Heart left ventricle (tissue), 13 donors: ENCODE measurements at regions not wholly inside any gene's neighbourhood (a gene's known extent, or its start where the extent isn't known, plus 50 kb on each side); places are given as distances from the start of the nearest gene placed in this dataset.

Source experiments
- CTCF ChIP-seq, 12 donors: fragments of 200-600 bp; sonication (generic) in 4 of 12; IDR thresholded peaks; one replicate each; pipeline versions ENCODE4 v1.5.0 to v1.8.0; 2018 to 2022; ENCODE audit warnings: antibody characterized with exemption in 12 of 12, mild to moderate bottlenecking in 5 of 12
- POLR2A ChIP-seq, 2 donors: fragments of 450-650 bp; IDR thresholded peaks; one replicate each; pipeline ENCODE4 v1.6.1; 2017; ENCODE audit warnings: antibody characterized with exemption in 2 of 2, mild to moderate bottlenecking in 2 of 2, moderate library complexity in 2 of 2
- donor health status: ischemic (EF 13 %, LVEDD 7.1; RV severe dilation, severe dysfunction).
- donor health status: DM: no; HTN: yes; CAD: no.
- donor health status: DM: no; HTN: no; CAD: no.
- donor health status: ischemic (EF 25% LVEDD 6.9; RV normal size, moderate dysfunction).
- donor health status: ischemic (EF 25% LVEDD 5.7; RV mildly dilated, moderate dysfunction).
- donor health status: ischemic (EF 35%, LVEDD 5.7; RV mildly dilated, moderate dysfunction).
- donor health status: nonischemic (EF 11% LVEDD 7.7; RV severe dilation, severe dysfunction).
- donor health status: DM: yes; HTN: yes; CAD: no.
- donor health status: PGD.
- donor health status: ischemic (EF 29% LVEDD 5.4; RV normal size, mild dysfunction).
- donor health status: nonischemic (EF 23%, LVEDD 6.1; RV moderate dilation, normal function).

DNA sequence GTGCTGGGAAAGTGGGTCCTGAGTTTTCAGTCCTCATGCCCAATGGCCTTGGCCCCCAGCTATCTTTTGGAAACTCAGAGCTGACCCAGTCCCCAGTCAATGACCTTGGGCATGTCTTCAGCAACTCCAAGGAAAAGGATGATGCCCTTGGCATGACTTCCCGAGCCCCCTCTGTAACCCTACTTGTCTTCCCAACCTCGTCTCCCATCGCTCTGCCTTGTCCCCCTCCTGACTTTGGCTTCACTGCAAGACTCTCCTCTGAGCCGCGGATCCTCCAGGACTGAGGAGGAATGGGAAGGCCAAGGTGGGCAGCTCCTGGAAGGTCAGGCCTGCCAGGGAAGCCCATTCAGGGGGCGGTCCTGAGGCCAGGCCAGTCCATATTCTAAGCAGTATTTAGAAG lies 73.5 kb upstream of the MEF2A start:
- TF ChIP-seq CTCF (IDR thresholded peaks at IDR 0.05) (no peak), POLR2A (IDR thresholded peaks at IDR 0.05) (no peak)
